Progenitor cell of endocrine pancreas (in vitro differentiated cells): ENCODE measurements at regions not wholly inside any gene's neighbourhood (a gene's known extent, or its start where the extent isn't known, plus 50 kb on each side); places are given as distances from the start of the nearest gene placed in this dataset.

ENCODE experiments used
- DNase-seq: peaks from one replicate; pipeline ENCODE4 v3.0.0; 2021; ENCODE audit warnings: low spot score; ENCODE audit not compliant: unreplicated experiment
- H3K27ac Mint-ChIP-seq: 2 replicates; pipeline ENCODE4 v1.8.0; 2021; ENCODE audit warnings: mild to moderate bottlenecking, moderate library complexity, mixed read lengths
- H3K27me3 Mint-ChIP-seq: 2 replicates; pipeline ENCODE4 v1.8.0; 2021; ENCODE audit warnings: mixed read lengths
- H3K36me3 Mint-ChIP-seq: 2 replicates; pipeline ENCODE4 v1.8.0; 2022; ENCODE audit warnings: mixed read lengths; ENCODE audit not compliant: insufficient read depth
- H3K4me1 Mint-ChIP-seq: 2 replicates; pipeline ENCODE4 v1.8.0; 2021; ENCODE audit warnings: low read depth, mixed read lengths
- H3K4me3 Mint-ChIP-seq: 2 replicates; pipeline ENCODE4 v1.8.0; 2021; ENCODE audit warnings: low read depth, mild to moderate bottlenecking, moderate library complexity, mixed read lengths
- H3K9me3 Mint-ChIP-seq: 2 replicates; pipeline ENCODE4 v1.8.0; 2021; ENCODE audit warnings: low read depth, mixed read lengths
- TF ChIP-seq, protein P1 (sequence below): fragments of 200-600 bp; sonication (generic); IDR thresholded peaks from one replicate; pipeline ENCODE4 v1.5.0; 2021; ENCODE audit warnings: antibody characterized with exemption, mild to moderate bottlenecking; ENCODE audit not compliant: unreplicated experiment

GRCh38 chr3:176934698-176935097, 262.6 kb downstream of the TBL1XR1 start:
- Mint-ChIP-seq H3K4me3 (no peak overlapping the region), H3K27ac (no peak overlapping the region), H3K4me1 (peaks cover 15% of the 10 kb centered on the region), H3K9me3 (peaks cover 23% of the 10 kb centered on the region), H3K36me3 (peaks cover 8% of the 10 kb centered on the region), H3K27me3 (no peaks in the 10 kb centered on the region)
- TF ChIP-seq, protein P1, sequence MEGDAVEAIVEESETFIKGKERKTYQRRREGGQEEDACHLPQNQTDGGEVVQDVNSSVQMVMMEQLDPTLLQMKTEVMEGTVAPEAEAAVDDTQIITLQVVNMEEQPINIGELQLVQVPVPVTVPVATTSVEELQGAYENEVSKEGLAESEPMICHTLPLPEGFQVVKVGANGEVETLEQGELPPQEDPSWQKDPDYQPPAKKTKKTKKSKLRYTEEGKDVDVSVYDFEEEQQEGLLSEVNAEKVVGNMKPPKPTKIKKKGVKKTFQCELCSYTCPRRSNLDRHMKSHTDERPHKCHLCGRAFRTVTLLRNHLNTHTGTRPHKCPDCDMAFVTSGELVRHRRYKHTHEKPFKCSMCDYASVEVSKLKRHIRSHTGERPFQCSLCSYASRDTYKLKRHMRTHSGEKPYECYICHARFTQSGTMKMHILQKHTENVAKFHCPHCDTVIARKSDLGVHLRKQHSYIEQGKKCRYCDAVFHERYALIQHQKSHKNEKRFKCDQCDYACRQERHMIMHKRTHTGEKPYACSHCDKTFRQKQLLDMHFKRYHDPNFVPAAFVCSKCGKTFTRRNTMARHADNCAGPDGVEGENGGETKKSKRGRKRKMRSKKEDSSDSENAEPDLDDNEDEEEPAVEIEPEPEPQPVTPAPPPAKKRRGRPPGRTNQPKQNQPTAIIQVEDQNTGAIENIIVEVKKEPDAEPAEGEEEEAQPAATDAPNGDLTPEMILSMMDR, result no peak
- DNase-seq, result no peak

- TF ChIP-seq, protein P1, result no peak
These were observed 263.6 kb downstream of the TBL1XR1 start for GRCh38 chr3:176933704-176934103.

DNA sequence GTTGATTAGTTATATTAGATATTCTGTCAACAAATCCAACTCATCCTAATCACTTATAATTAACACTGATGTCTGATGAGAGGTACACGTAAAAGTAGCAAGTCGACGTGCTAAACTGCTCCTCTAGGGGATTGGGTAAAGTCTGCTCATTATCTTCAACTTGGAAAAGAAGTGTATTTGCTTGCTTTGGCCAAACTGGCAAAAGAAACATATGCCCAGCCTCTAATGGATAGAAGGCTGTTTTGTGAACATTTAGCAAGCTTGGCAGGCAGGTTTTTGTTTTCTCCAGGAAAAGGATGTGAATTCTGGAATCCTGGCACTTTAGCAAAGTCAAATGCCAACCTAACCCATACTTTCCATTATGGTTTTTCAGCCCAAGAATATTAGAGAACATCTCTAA, 264.8 kb downstream of the TBL1XR1 start:
- no peak overlapping the region for H3K4me3 Mint-ChIP-seq
- H3K9me3 Mint-ChIP-seq, result peaks cover 19% of the 10 kb centered on the region
- H3K27ac Mint-ChIP-seq, result no peak overlapping the region
- peaks cover 4% of the 10 kb centered on the region for H3K4me1 Mint-ChIP-seq
- TF ChIP-seq, protein P1, result no peak
- peaks cover 8% of the 10 kb centered on the region for H3K36me3 Mint-ChIP-seq
- no peak for DNase-seq
- no peaks in the 10 kb centered on the region for H3K27me3 Mint-ChIP-seq

More at GRCh38 chr3:176933704-176934103, 263.6 kb downstream of the TBL1XR1 start:
- H3K9me3 Mint-ChIP-seq, result peaks cover 23% of the 10 kb centered on the region
- H3K36me3 Mint-ChIP-seq, result peaks cover 8% of the 10 kb centered on the region
- peaks cover 12% of the 10 kb centered on the region for H3K4me1 Mint-ChIP-seq
- H3K27me3 Mint-ChIP-seq, result no peaks in the 10 kb centered on the region
- no peak overlapping the region for H3K4me3 Mint-ChIP-seq
- no peak overlapping the region for H3K27ac Mint-ChIP-seq
- no peak for DNase-seq

- no peak overlapping the region for H3K27ac Mint-ChIP-seq
- H3K4me3 Mint-ChIP-seq, result no peak overlapping the region
- peaks cover 17% of the 10 kb centered on the region for H3K9me3 Mint-ChIP-seq
- peaks cover 4% of the 10 kb centered on the region for H3K4me1 Mint-ChIP-seq
- H3K36me3 Mint-ChIP-seq, result peaks cover 6% of the 10 kb centered on the region
- no peaks in the 10 kb centered on the region for H3K27me3 Mint-ChIP-seq
- DNase-seq, result no peak
- TF ChIP-seq, protein P1, result no peak
These were observed 265.3 kb downstream of the TBL1XR1 start for GRCh38 chr3:176931991-176932390.

GRCh38 chr3:176930942-176931341, 266.3 kb downstream of the TBL1XR1 start:
- Mint-ChIP-seq H3K4me1 (peaks cover 4% of the 10 kb centered on the region), H3K27ac (no peak overlapping the region), H3K27me3 (no peaks in the 10 kb centered on the region), H3K4me3 (no peak overlapping the region), H3K9me3 (peaks cover 15% of the 10 kb centered on the region), H3K36me3 (peaks cover 5% of the 10 kb centered on the region)
- DNase-seq, result no peak
- TF ChIP-seq, protein P1, result no peak
